OCI-LY1 (cell line): ENCODE measurements at regions not wholly inside any gene's neighbourhood (a gene's known extent, or its start where the extent isn't known, plus 50 kb on each side); places are given as distances from the start of the nearest gene placed in this dataset.

Experiments
- H2AFZ ChIP-seq: fragments of 200-600 bp; sonication (generic), shearing (Covaris generic); 2 replicates; pipeline ENCODE4 v1.6.0; 2014; ENCODE audit warnings: antibody characterized with exemption, mild to moderate bottlenecking, low read length
- H3F3A ChIP-seq: fragments of 200-600 bp; sonication (generic), shearing (Covaris generic); 2 replicates; pipeline ENCODE4 v1.6.0; 2014; ENCODE audit warnings: mild to moderate bottlenecking, antibody characterized with exemption, low read length, moderate library complexity; ENCODE audit not compliant: insufficient read depth
- H3K27ac ChIP-seq: fragments of 200-600 bp; sonication (generic); 2 replicates; pipeline ENCODE4 v1.5.1; 2014; ENCODE audit warnings: low read length, mixed run types, mild to moderate bottlenecking, low read depth; ENCODE audit not compliant: poor library complexity, severe bottlenecking
- H3K27me3 ChIP-seq: fragments of 200-600 bp; sonication (generic); 2 replicates; pipeline ENCODE4 v1.6.0; 2014; ENCODE audit warnings: antibody characterized with exemption, mild to moderate bottlenecking, low read length, moderate library complexity; ENCODE audit not compliant: insufficient read depth
- H3K36me3 ChIP-seq: fragments of 200-600 bp; sonication (generic); 2 replicates; pipeline ENCODE4 v1.6.1; 2014; ENCODE audit warnings: mild to moderate bottlenecking, antibody characterized with exemption, low read length, moderate library complexity, mixed read lengths; ENCODE audit not compliant: insufficient read depth
- H3K4me1 ChIP-seq: fragments of 200-600 bp; sonication (generic); 2 replicates; pipeline ENCODE4 v1.5.1; 2014; ENCODE audit warnings: mild to moderate bottlenecking, low read length, moderate library complexity; ENCODE audit not compliant: insufficient read depth, severe bottlenecking
- H3K4me2 ChIP-seq: fragments of 200-600 bp; sonication (generic), shearing (Covaris generic); 2 replicates; pipeline ENCODE4 v1.6.1; 2014; ENCODE audit warnings: low read length
- H3K4me3 ChIP-seq: fragments of 200-600 bp; sonication (generic); 2 replicates; pipeline ENCODE4 v1.5.1; 2014; ENCODE audit warnings: low read length, low read depth, mild to moderate bottlenecking, mixed read lengths; ENCODE audit not compliant: poor library complexity, severe bottlenecking
- H3K79me2 ChIP-seq: fragments of 200-600 bp; shearing (Covaris generic); 2 replicates; pipeline ENCODE4 v1.6.1; 2016; ENCODE audit warnings: mixed run types, low read length, mixed read lengths; ENCODE audit not compliant: insufficient read depth
- H3K9ac ChIP-seq: fragments of 200-600 bp; sonication (generic), shearing (Covaris generic); 2 replicates; pipeline ENCODE4 v1.6.1; 2014; ENCODE audit warnings: mild to moderate bottlenecking, low read length, mixed read lengths
- H3K9me2 ChIP-seq: fragments of 200-600 bp; sonication (generic), shearing (Covaris generic); 2 replicates; pipeline ENCODE4 v1.6.1; 2014; ENCODE audit warnings: low read depth, mild to moderate bottlenecking, low read length, mixed read lengths
- H3K9me3 ChIP-seq: fragments of 200-600 bp; shearing (Covaris generic); 2 replicates; pipeline ENCODE4 v1.6.1; 2014; ENCODE audit warnings: low read length, mixed read lengths
- H4K20me1 ChIP-seq: fragments of 200-600 bp; sonication (generic), shearing (Covaris generic); 2 replicates; pipeline ENCODE4 v1.6.0; 2016; ENCODE audit warnings: mild to moderate bottlenecking, low read length; ENCODE audit not compliant: insufficient read depth
- CTCF ChIP-seq: fragments of 200-600 bp; sonication (generic), shearing (Covaris generic); IDR thresholded peaks from 2 replicates; pipeline ENCODE4 v1.5.1; 2017; ENCODE audit warnings: mild to moderate bottlenecking, antibody characterized with exemption, low read length, moderate library complexity, mixed read lengths
- EZH2 ChIP-seq: fragments of 200-600 bp; sonication (generic), shearing (Covaris generic); IDR thresholded peaks from 2 replicates; pipeline ENCODE4 v1.8.0; 2017; ENCODE audit warnings: borderline replicate concordance, mixed run types, mild to moderate bottlenecking, antibody characterized with exemption, low read length, moderate library complexity, mixed read lengths

- Histone ChIP-seq H3K9ac (no peak overlapping the region), H3K9me2 (no peaks in the 10 kb centered on the region), H4K20me1 (no peaks in the 10 kb centered on the region), H3K4me1 (no peaks in the 10 kb centered on the region), H3K27ac (no peak overlapping the region), H2AFZ (no peak overlapping the region), H3K4me3 (no peak overlapping the region), H3F3A (no peaks in the 10 kb centered on the region), H3K36me3 (no peaks in the 10 kb centered on the region), H3K79me2 (no peaks in the 10 kb centered on the region), H3K4me2 (no peak overlapping the region), H3K27me3 (no peaks in the 10 kb centered on the region), H3K9me3 (no peaks in the 10 kb centered on the region)
- TF ChIP-seq EZH2, result no peak
Measured at GRCh38 chr6:43990275-43990626, 137.0 kb downstream of the MRPL14 start.

GRCh38 chr6:43989581-43990146, 137.6 kb downstream of the MRPL14 start:
- H2AFZ ChIP-seq, result no peak overlapping the region
- no peak overlapping the region for H3K4me2 ChIP-seq
- no peaks in the 10 kb centered on the region for H3K9me3 ChIP-seq
- no peak overlapping the region for H3K4me3 ChIP-seq
- H3K27me3 ChIP-seq, result no peaks in the 10 kb centered on the region
- H4K20me1 ChIP-seq, result no peaks in the 10 kb centered on the region
- H3K79me2 ChIP-seq, result no peaks in the 10 kb centered on the region
- no peak for TF ChIP-seq EZH2
- TF ChIP-seq CTCF, result no peak
- no peaks in the 10 kb centered on the region for H3K9me2 ChIP-seq
- H3K27ac ChIP-seq, result no peak overlapping the region
- H3K4me1 ChIP-seq, result no peaks in the 10 kb centered on the region
- no peaks in the 10 kb centered on the region for H3K36me3 ChIP-seq
- no peak overlapping the region for H3K9ac ChIP-seq
- H3F3A ChIP-seq, result no peaks in the 10 kb centered on the region

GRCh38 chr6:43988801-43989200, 138.5 kb downstream of the MRPL14 start:
- Histone ChIP-seq H3K4me1 (no peaks in the 10 kb centered on the region), H3K4me3 (no peak overlapping the region), H3K9me2 (no peaks in the 10 kb centered on the region), H3K9ac (no peak overlapping the region), H3K27me3 (no peaks in the 10 kb centered on the region), H2AFZ (no peak overlapping the region), H3K79me2 (no peaks in the 10 kb centered on the region), H4K20me1 (no peaks in the 10 kb centered on the region), H3K36me3 (no peaks in the 10 kb centered on the region), H3K4me2 (no peak overlapping the region), H3F3A (no peaks in the 10 kb centered on the region), H3K9me3 (no peaks in the 10 kb centered on the region), H3K27ac (no peak overlapping the region)
- TF ChIP-seq EZH2 (no peak), CTCF (no peak)

- TF ChIP-seq CTCF (no peak), EZH2 (no peak)
- no peak overlapping the region for H3K27ac ChIP-seq
- no peak overlapping the region for H3K9ac ChIP-seq
- H3K27me3 ChIP-seq, result no peaks in the 10 kb centered on the region
- no peak overlapping the region for H2AFZ ChIP-seq
- H3K4me1 ChIP-seq, result no peaks in the 10 kb centered on the region
- H3K4me3 ChIP-seq, result no peak overlapping the region
- H3F3A ChIP-seq, result no peaks in the 10 kb centered on the region
- no peaks in the 10 kb centered on the region for H4K20me1 ChIP-seq
- H3K4me2 ChIP-seq, result no peak overlapping the region
- no peaks in the 10 kb centered on the region for H3K9me3 ChIP-seq
- no peaks in the 10 kb centered on the region for H3K9me2 ChIP-seq
- H3K79me2 ChIP-seq, result no peaks in the 10 kb centered on the region
- H3K36me3 ChIP-seq, result no peaks in the 10 kb centered on the region
Measured at GRCh38 chr6:43987838-43988439, 139.3 kb downstream of the MRPL14 start.
